ENCODE measurements at regions not wholly inside any gene's neighbourhood (a gene's known extent, or its start where the extent isn't known, plus 50 kb on each side); places are given as distances from the start of the nearest gene placed in this dataset.

DNA sequence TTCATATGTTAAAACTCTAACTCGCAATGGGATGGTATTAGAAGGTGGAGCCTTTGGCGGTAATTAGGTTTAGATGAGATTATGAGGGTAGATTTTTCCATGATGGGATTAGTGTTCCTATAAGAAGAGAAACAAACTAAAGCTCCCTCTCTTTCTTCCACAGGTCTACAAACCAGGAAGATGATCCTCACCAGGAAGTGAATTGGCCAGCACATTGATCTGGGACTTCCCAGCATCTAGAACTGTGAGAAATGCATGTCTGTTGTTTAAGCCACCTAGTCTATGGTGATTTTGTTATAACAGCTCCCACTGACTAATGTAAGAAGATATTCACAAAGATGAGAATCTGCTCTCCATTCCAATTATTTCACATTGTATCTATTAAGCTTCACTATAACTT, 2266.9 kb downstream of the PCDH7 start:
- DNase-seq = no peak

DNA sequence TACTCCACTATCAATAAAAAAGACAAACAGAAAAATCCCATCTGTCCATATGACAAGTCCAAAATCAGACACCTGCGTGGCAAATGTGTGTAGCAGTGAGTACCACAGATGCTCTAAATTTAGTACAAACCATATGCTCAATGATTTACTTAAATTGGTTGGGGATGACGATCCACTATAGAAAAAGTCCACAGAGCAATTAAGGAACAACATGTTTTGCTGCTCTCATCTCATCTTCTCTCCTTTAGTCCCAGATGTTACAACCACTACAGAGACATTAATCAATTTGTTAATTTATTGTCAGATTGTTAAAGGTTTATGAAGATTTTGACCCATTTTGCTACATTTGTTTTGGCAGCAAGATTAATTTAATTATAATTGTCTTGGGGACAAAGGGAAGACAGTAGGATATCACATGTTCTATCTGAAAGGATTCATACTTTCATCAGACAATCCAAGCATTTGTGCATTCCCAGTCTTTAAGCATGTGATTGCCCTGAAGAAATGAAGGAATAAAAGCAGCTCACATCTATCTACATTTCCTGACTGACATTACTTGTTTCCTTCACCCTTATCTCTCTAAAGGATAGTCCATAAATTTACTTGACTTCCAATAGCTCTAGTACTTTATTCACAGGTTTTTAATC, 2268.1 kb downstream of the PCDH7 start:
- DNase-seq = no peak

DNA sequence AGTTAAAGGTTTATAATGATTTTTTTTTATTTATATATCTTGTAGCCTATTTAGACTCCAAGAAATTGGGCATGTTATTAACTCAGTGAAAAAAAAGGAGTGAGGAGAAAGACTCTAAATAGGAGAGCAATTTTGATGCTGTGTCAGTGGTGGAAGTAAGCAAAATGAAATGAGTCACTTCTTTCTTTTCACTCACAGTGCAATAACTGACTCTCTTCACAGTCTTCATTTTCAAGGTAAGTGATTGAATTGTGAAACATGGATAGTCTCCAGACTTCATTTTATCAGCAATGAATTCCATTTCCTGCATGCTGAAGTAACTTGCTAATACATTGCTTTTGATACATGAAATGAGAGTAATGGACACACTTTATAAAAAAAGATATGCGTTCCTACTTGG, 2271.5 kb downstream of the PCDH7 start:
- DNase-seq = no peak

DNA sequence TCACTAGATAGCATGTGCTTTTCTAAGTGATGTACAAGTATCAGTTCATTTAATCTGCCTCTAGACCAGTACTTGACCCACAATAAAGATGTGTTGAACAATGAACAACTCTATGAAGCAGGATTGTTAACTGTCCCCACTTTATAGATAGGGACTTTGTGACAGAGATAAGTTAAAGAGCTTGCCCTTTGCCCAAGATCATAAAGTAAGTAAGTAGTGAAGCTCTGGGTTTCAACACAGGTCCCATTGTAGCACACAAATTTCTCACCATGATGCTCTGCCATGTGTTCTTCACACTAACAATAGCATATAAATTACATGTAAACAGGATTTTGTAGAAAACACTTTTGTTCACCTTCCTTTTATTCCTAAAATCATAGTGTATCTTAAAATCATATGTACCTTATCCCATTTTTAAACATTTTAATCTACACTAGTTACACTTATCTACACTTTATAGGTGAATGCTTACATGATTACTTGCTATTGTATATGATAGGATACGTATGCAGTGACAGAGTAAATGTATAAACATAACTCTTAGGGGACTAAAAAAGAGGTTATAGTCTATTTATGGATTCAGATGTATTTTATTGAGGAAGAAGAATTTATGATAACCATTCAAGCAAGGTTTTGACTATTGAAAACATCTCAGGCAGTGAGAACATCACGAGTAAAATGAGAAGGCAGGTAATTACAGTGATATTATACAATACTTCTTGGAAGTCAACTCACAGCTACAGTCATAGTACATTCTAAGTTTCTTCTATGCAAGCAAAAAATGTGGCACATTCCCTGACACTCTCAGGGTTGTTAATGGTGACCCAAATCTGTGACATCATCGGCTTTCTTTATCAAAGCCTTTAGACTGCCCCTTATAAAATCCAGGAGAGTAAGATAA, 2275.1 kb downstream of the PCDH7 start:
- DNase-seq = no peak

DNA sequence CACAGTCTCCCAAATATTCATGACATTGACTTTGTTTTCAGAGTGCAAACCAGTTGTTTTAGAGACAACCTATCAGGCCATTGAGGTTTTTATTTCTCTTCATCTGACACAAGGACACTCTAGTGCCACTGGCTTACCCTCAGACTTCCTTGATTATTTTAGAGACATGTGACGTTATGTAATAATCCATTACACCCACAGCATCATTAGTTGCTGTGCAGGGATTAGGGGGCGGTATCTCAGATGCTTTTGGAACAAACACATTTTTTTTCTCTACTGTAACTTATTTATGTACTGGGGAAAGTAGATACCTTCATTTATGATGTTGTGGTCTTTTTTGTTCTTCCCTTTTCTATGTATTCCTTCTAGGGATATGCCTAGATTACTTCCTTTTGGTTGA, 2293.1 kb downstream of the PCDH7 start:
- DNase-seq = no peak

DNA sequence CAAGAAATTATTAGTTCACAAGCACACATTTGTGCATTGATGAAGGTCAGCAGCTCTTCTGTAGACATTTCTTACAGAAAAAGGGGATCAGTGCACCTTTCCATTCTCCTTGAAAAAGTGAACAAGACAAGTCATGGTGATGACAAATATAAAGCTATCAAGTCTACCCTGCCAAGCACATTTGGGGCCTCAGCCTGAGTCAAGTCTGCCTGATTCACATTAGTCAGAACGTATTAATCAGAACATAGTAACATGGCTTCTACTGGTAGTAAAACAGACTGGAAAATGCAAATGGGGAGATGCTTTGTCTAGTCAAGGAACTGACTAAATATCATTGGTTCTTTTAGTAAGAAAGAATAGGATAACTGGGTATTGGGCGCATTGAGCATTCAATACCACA, 2305.1 kb downstream of the PCDH7 start:
- DNase-seq = no peak

DNA sequence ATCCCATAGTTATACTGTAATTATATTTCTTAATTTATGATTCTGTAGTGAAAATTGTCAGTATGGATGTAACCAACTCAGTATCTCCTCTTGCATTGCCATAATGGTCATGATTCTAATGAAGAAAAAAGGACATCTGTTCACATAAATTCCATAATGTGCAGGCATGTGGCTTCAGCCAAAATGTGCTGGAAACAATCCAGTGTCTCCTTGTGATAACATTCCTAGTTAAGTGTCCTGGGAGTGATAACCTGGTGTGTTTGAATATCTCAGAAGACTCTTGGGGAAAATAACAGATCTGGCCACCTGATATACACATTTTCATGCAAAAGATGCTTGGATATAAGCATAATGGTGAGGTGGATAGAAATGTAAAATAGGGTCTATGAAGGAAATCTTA, 2309.8 kb downstream of the PCDH7 start:
- no peak for DNase-seq

DNA sequence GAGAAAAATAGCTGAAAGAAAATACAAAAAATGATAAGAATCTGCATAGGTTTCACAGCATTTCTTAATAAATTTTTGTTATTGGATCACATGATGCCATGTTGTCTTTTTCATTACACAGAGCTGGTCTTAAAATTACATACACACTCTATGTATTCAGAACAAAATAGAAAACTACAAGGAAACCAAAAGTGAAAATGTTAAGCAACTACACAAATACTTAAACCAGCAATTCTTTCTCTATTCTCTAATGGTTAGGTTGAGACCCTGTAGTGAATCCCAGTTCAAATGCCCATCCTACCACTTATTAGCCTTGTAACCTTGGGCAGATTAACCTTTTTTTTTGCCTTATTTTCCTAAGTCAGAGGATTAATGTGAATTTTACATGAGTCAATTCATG, 2311.2 kb downstream of the PCDH7 start:
- DNase-seq = no peak

DNA sequence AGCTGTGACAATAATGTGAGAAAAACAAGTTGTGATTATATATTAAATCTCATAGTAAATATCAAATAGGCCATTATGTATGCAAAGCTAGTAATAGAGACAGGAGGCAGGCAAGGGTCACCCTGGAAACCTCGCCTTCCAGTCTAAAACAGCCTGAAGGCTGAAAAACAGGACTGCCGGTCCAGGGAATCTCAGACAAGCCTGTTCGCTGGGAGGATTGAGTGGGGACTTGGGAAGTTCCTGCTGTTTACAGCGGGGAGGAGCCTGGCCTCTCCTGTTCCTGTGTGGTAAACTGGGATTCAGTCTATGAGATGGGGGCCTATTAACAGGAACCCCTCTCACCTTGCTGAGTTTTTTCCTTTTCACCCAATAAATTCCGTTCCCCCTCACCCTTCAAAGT, 2317.3 kb downstream of the PCDH7 start:
- DNase-seq = no peak

DNA sequence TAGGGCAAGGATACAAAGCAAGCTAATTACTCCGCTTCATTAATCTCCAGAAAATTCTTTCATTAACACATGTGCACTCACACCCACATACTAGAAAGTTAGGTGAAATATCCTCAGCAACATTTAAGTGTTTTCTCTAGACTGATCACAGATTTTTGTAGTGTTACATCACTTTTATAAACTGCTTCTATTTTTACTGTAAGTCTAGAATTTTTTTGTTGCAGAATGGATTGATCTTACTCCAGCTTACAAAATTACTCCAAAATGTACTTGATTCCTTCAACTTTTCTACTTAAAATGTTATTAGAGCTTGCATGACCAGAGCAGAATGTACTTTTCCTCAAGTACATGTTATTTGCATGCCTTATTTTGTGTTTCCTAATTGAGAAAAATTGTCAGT, 2325.2 kb downstream of the PCDH7 start:
- DNase-seq = no peak

DNA sequence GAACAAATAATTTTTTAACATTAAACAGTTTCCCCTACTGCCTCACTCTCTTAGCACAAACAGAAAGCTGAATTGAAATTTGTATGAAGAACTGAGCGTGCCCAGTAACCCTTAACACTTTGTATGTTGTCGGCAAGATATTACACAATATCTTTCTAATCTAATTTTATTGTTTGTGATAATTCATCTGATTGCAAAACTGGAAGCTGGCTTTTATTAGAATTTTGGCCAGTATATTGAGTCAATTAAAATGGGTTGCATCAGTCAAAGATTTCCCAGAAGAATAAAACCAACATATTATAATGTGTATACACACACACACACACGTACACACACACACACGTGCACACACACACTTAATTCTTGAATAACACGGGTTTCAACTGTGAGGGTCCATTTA, 2332.1 kb downstream of the PCDH7 start:
- peak; percentile 52 to 57 for DNase-seq

DNA sequence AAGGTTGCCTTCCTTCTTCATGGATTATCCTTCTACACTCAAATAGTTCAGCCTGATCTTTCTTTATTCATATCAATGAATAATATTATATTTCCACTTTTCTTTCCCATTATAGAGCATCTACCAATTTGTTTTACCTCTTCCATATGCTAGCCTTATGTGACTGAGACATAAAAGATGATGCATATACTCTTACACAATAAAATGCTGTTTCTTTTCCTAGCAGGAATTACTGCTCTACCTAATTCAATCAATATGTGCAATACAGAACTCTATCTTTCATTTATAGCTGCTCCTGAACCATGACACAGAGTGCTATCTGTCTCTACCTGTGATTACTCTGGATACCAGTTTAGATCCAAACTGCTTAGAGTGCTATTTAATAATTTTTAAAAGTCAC, 2334.0 kb downstream of the PCDH7 start:
- no peak for DNase-seq

DNA sequence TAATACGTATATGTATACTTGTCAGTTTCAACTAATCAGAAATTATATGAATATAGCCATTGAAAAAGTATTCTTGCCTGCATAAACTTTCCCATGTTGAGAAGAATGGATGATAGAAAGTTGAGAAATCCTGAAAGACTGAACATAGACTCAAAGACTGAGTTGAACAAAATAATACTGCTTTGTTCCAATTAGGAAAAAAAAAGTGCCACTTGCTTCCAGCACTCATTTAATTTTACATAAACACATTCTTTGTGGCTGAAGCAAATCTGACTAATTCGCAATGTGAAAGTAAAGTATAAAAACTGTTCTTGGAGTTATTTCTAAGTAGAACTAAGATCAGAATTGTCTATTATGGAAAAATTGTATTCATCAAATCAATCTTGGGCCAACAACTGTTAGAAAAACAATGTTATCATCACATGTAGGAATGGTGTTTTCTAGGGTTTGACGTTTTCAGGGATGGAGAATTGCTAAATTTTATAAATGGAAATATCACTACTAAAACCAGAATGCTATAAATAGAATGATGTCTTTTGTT, 2334.6 kb downstream of the PCDH7 start:
- no peak for DNase-seq

DNA sequence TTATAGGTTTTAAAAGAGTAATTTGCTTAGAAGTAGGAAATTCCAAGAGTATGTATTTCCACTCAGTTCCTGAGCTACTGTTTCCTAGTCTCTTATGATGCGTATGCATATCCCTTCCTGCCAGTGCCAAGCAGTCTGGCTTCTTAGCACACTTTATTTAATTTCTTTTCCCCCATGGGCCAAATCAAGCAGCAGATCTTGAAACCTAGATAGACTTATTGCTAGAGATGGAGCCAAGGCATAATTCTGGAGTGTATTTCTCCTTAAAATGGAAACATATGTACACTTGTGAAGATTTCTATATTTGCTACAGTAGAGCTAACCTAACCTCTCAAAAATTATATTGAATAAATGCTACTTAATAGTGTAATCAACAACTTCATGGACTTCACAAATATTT, 2337.6 kb downstream of the PCDH7 start:
- no peak for DNase-seq

DNA sequence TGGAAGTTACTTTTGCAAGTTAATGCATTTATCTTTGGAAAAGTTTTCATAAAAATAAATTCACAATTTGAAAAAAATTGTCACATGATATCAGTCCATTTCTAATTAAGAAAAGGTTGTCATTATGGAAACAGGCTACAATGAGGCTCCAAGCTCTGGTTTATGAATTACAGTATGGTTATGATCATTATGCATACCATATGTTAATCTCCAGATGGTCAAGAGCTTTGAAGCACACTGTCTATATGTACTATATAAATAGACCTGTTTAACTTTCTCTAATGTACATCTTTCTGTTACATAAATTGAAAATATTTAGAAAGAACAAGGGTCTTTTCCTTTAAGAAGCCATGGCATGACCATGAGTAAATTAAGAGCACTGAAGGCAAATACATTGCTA, 2338.8 kb downstream of the PCDH7 start:
- no peak for DNase-seq

DNA sequence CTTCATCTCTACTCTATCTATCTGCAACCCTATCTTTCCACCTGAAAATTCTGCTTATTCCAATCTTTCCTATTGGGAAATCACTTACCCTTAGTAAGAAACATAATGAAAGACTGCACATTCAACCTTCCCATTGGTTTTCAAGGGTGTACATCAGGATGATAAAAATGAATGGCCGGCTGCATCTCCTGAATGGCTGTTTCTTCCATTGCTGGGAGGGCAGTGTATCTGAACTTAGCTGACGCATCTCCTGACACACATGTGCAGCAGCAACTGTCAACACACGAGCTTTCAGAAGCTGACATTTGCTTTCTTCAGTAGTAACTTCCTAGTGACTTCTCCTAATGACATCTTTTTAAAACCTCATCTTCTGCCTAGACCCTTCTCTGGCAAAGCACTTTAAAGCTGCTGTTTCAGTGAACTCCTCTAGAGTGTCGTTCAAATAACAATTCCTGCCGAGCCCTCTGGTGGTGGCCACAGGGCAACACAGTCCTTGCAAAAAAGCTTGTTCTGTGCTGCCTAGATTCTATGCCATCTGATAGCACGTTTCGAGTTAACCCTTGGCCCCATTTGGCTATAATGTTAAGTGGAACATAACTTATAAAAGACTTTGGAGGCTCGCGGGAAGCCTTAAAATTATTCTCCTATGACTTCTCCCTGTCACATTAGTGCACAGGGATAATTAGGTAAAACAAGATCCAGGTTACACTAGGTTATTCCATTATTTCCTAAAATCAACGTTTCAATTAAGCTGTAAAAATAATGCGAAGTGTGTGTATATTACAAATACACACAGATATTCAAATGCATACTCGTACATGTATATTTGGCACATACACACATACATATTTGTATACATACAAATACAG, 2340.7 kb downstream of the PCDH7 start:
- peak; percentile 21 to 51 for DNase-seq

DNA sequence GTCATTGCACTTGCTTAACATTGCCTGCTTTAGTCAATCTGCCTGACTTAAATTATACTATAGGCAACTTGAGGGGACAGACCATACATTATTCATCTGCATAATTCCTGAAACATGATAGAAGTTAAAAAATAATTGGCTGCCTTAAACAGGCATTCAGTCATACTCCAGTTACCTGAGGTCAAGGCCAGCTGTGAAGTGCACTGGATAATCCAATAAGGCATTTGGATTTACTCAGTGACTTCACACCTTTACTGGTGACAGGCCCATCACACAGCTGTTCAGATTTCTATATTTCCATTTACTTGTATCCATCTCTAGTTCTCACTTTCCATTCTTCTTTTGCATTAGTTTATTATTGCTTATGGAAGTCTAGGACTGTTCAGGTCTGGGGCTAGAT, 2341.6 kb downstream of the PCDH7 start:
- DNase-seq = no peak

DNA sequence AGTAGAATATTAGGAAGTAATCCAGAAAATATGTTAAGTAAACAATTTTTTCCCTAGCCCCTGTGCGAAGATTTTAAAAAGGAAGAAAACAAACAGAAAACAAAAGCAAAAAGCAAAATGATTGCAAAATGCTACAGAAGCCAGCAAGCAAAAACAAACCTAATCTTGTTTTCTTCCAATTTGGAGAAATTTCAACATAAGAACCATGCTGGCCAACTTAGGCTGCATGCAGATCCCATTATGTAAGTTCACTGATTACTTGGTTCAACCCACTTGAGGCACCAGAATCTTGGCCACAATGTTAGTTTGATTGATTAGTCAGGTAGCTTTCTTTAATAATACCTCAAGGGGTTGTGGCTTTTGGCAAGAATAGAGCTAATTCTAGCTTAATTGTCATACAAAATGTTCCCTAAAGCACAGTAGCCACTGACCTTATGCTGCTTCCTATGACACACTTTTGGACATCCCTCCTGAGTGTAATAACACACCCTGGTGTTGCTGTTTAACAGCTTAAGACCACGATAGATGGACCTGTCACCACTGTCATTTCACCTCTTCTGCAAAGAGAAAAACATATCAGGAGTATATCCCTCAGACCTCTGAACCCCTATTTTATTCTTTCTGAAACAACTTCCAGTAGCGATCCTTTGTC, 2342.1 kb downstream of the PCDH7 start:
- no peak for DNase-seq

DNA sequence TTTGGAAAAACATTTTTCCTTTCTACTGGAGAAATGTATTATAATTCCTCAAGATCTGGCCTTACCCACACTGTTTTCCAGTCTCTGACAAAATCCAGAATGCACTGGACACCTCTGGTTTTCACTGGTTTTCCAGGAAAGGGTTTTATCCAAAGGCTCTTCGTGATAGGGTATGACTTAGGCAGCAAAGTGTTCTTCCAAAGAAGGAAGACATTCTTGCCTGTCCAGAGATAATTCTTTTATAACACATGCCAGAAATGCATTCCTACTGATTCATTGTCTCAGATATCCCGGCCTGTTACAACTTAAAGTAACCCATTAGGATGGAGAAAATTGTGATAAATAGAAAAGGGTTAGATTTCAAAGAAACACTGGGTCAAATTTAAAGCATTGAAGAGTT, 2343.1 kb downstream of the PCDH7 start:
- no peak for DNase-seq

DNA sequence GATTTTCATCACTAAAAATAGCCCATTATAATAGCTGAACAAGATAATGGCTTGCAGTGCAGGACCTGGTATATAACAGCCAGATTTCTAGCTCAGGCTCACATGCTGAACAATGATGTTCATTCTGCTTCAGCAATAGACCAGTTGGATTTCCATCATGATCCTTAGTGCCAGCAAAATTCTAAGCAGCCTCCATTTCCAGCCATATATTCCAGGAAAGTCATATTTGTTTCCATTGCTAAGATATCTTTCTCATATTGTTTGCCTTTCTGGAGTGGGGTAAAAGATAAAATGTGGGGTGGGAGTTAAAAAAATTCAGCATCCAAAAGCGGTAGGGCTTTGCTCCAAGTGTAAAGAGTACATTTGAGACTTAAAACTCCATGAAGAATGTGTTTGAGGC, 2344.1 kb downstream of the PCDH7 start:
- no peak for DNase-seq

DNA sequence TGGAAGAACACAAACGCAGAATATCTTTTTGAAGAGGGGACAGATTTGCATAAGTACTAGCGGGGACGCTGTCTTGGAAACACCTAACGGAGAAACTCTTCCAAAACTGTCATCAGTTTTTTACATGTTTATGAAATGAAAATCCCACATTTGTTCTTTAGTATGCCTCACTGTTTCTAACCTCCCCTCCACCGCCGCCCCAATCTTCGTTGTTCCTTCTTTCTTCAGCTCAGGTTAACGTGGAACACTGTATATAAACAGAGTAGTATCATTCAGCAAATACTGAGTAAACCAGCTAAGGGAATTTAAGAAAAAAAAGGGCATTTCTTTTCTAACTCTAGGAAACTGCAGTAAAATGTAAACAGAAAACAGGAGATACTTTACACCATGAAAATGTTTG, 2345.6 kb downstream of the PCDH7 start:
- no peak for DNase-seq

DNA sequence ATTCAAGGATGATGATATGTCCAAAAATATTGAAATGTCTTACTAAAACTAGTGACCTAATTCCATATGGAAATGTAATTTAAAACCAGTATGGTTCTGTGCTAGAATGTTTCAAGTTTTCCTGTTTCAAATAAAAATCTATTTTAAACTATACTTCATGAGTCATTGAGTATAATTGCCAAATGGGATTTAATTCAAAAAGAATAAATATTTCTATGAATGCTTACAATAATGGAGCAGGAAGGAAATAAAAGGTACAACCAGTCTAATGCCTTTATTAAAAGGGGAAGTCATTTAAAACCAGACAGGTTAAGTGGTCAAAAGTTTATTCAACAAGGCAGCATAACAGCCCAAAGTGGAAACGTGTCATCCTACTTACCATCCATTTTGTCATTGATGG, 2347.1 kb downstream of the PCDH7 start:
- no peak for DNase-seq
